22Rv1 (cell line): ENCODE measurements at regions not wholly inside any gene's neighbourhood (a gene's known extent, or its start where the extent isn't known, plus 50 kb on each side); places are given as distances from the start of the nearest gene placed in this dataset.

Experiments
- ZFX ChIP-seq: fragments of 450-650 bp; IDR thresholded peaks from 2 replicates; pipeline ENCODE4 v1.6.1; 2017; ENCODE audit warnings: antibody characterized with exemption, borderline replicate concordance
- TF ChIP-seq, protein P1 (sequence below): fragments of 450-650 bp; IDR thresholded peaks from 2 replicates; pipeline ENCODE4 v1.5.1; 2017; ENCODE audit warnings: mild to moderate bottlenecking

DNA sequence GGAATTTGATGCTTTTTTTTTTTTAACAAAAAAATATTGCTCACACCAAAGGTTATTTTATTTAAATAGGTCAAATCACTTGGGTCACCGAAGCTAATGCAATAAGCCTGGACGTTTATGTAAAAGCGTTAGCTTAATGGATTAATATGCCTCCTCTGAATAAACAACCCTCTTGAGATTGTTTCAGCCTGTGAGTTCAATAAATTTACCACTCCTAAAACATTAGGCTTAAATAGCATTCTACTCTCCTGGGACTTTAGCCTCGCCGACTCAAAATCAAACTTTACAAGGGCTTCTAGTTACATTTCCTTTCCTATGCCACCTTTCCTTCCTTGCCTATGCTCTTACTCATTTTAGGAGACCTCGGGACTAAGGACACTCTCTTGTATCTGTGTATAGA, 79.3 kb downstream of the DNAJB9 start:
- TF ChIP-seq, protein P1, sequence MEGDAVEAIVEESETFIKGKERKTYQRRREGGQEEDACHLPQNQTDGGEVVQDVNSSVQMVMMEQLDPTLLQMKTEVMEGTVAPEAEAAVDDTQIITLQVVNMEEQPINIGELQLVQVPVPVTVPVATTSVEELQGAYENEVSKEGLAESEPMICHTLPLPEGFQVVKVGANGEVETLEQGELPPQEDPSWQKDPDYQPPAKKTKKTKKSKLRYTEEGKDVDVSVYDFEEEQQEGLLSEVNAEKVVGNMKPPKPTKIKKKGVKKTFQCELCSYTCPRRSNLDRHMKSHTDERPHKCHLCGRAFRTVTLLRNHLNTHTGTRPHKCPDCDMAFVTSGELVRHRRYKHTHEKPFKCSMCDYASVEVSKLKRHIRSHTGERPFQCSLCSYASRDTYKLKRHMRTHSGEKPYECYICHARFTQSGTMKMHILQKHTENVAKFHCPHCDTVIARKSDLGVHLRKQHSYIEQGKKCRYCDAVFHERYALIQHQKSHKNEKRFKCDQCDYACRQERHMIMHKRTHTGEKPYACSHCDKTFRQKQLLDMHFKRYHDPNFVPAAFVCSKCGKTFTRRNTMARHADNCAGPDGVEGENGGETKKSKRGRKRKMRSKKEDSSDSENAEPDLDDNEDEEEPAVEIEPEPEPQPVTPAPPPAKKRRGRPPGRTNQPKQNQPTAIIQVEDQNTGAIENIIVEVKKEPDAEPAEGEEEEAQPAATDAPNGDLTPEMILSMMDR: no peak
- no peak for TF ChIP-seq ZFX
